Naive thymus-derived CD4-positive, alpha-beta T cell (primary cell): ENCODE measurements at regions not wholly inside any gene's neighbourhood (a gene's known extent, or its start where the extent isn't known, plus 50 kb on each side); places are given as distances from the start of the nearest gene placed in this dataset.
"Not testable (repeated sequence)": the region's sequence is repeated elsewhere in the genome, so short reads cannot be mapped to it uniquely, and the experiment has no call there.

Experiments
- ATAC-seq: fragments of 150-1000 bp; cut with Tn5 transposase; 2 replicates; pipeline ENCODE4 v1.10.0; 2021; ENCODE audit warnings: mild to moderate bottlenecking, moderate library complexity
- CTCF ChIA-PET: fragments of 350-600 bp; sonication (Branson Sonifier 250); formaldehyde crosslinking; loops from one replicate; lab custom pipeline; 2021; ENCODE audit warnings: antibody characterized with exemption; lab: Charles Lee
- POLR2A ChIA-PET: fragments of 350-600 bp; sonication (Branson Sonifier 250); formaldehyde crosslinking; loops from one replicate; lab custom pipeline; 2021; ENCODE audit warnings: antibody characterized with exemption, inconsistent platforms; lab: Charles Lee
- DNase-seq, 9 donors: peaks; one replicate each; pipeline versions ENCODE4 v3.0.0 to v3.0.0-alpha.2; 2020 to 2022; ENCODE audit warnings: mixed read lengths in 1 of 9
- H3K27ac ChIP-seq: one replicate; pipeline ENCODE4 v1.7.0; 2013; ENCODE audit warnings: mild to moderate bottlenecking, low read depth, low read length, moderate library complexity
- H3K27me3 ChIP-seq, 2 donors: one replicate each; pipeline ENCODE4 v1.7.0; 2013; ENCODE audit warnings: low read length in 2 of 2, mild to moderate bottlenecking in 2 of 2, moderate library complexity in 2 of 2; ENCODE audit not compliant: control insufficient read depth in 2 of 2, insufficient read depth in 2 of 2
- H3K36me3 ChIP-seq, 3 experiments: 1 replicate in 2 of 3; 2 replicates in 1 of 3; pipeline ENCODE4 v1.7.0; 2013; ENCODE audit warnings: low read length in 3 of 3, mild to moderate bottlenecking in 3 of 3, moderate library complexity in 1 of 3; ENCODE audit not compliant: insufficient read depth in 3 of 3, control insufficient read depth in 2 of 3
- H3K4me1 ChIP-seq, 2 donors: one replicate each; pipeline ENCODE4 v1.7.0; 2013; ENCODE audit warnings: low read length in 2 of 2, mild to moderate bottlenecking in 2 of 2, moderate library complexity in 1 of 2; ENCODE audit not compliant: control insufficient read depth in 2 of 2, insufficient read depth in 2 of 2
- H3K4me3 ChIP-seq: 2 replicates; pipeline ENCODE4 v1.7.0; 2013; ENCODE audit warnings: mild to moderate bottlenecking, low read length
- H3K9me3 ChIP-seq, 3 experiments: 1 replicate in 2 of 3; 2 replicates in 1 of 3; pipeline ENCODE4 v1.7.0; 2013; ENCODE audit warnings: low read length in 3 of 3; ENCODE audit not compliant: control insufficient read depth in 2 of 3
- H3K27ac Mint-ChIP-seq, 9 donors: one replicate each; pipeline ENCODE4 v1.8.0; 2020 to 2022; ENCODE audit warnings: mixed read lengths in 9 of 9, mild to moderate bottlenecking in 8 of 9, moderate library complexity in 5 of 9, inconsistent platforms in 2 of 9
- H3K27me3 Mint-ChIP-seq, 5 donors: one replicate each; pipeline ENCODE4 v1.8.0; 2021 to 2022; ENCODE audit warnings: mixed read lengths in 5 of 5, mild to moderate bottlenecking in 1 of 5
- H3K36me3 Mint-ChIP-seq, 5 donors: one replicate each; pipeline ENCODE4 v1.8.0; 2020 to 2022; ENCODE audit warnings: mixed read lengths in 5 of 5, mild to moderate bottlenecking in 3 of 5, inconsistent platforms in 1 of 5
- H3K4me1 Mint-ChIP-seq, 7 donors: one replicate each; pipeline ENCODE4 v1.8.0; 2020 to 2022; ENCODE audit warnings: mixed read lengths in 7 of 7, mild to moderate bottlenecking in 3 of 7, inconsistent platforms in 1 of 7
- H3K4me3 Mint-ChIP-seq, 10 donors: one replicate each; pipeline ENCODE4 v1.8.0; 2020 to 2022; ENCODE audit warnings: mild to moderate bottlenecking in 10 of 10, mixed read lengths in 10 of 10, moderate library complexity in 6 of 10, inconsistent platforms in 2 of 10
- H3K9me3 Mint-ChIP-seq, 11 donors: one replicate each; pipeline ENCODE4 v1.8.0; 2020 to 2022; ENCODE audit warnings: mixed read lengths in 11 of 11, mild to moderate bottlenecking in 4 of 11, inconsistent platforms in 1 of 11, moderate library complexity in 1 of 11
- intact Hi-C, 2 donors: fragments of 100-400 bp; cut with micrococcal nuclease; formaldehyde crosslinking; loops; one replicate each; pipeline ENCODE4 v1.15.1; 2023

DNA sequence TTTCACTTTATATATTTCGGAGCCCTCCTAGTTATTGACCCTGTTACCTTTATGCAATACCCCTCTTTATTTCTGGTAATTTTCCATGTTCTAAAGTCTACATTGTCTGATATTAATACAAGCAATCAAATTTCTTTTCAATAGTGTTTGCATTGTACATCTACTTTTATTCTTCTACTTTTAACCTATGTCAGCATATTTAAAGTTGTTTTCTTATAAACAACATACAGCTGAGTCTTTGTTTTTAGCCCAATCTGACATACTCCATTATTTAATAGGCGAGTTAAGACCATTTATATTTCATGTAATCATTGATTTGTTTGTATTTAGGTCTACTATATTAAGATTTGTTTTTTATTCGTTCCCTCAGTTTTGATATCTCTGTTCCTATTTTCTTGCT is 108.5 kb upstream of the SPACA7 start:
- H3K9me3 ChIP-seq, result no peaks in the 10 kb centered on the region
- no peaks in the 10 kb centered on the region for H3K4me1 ChIP-seq
- no peaks in the 10 kb centered on the region for H3K36me3 ChIP-seq
- H3K27ac Mint-ChIP-seq, result no peak overlapping the region
- H3K4me3 Mint-ChIP-seq, result no peak overlapping the region
- H3K4me3 ChIP-seq, result no peak overlapping the region
- intact Hi-C loops, result no loop called here
- H3K36me3 Mint-ChIP-seq, result no peaks in the 10 kb centered on the region
- H3K27me3 ChIP-seq, result no peaks in the 10 kb centered on the region
- ChIA-PET CTCF (no interaction called here), POLR2A (no interaction called here)
- H3K9me3 Mint-ChIP-seq, result peaks cover 0 to 2% (median 0%) of the 10 kb centered on the region in 11 donors
- H3K4me1 Mint-ChIP-seq, result no peaks in the 10 kb centered on the region
- H3K27ac ChIP-seq, result no peak overlapping the region
- H3K27me3 Mint-ChIP-seq, result peaks cover 7 to 32% (median 21%) of the 10 kb centered on the region in 5 donors
- ATAC-seq, result no peak
- no peak for DNase-seq

GRCh38 chr13:112270951-112271350 is 105.2 kb upstream of the SPACA7 start:
- no peak for DNase-seq
- Mint-ChIP-seq H3K27me3 (peaks cover 7 to 46% (median 29%) of the 10 kb centered on the region in 5 donors), H3K27ac (no peak overlapping the region), H3K4me3 (no peak overlapping the region), H3K9me3 (peaks cover 0 to 8% (median 1%) of the 10 kb centered on the region in 11 donors), H3K4me1 (no peaks in the 10 kb centered on the region), H3K36me3 (peaks cover 0 to 4% (median 0%) of the 10 kb centered on the region in 5 donors)
- no peak overlapping the region for H3K27ac ChIP-seq
- no peaks in the 10 kb centered on the region for H3K27me3 ChIP-seq
- no peak overlapping the region for H3K4me3 ChIP-seq
- H3K4me1 ChIP-seq, result no peaks in the 10 kb centered on the region
- ChIA-PET CTCF (no interaction called here), POLR2A (no interaction called here)
- no peaks in the 10 kb centered on the region for H3K36me3 ChIP-seq
- ATAC-seq, result no peak
- intact Hi-C loops, result no loop called here
- H3K9me3 ChIP-seq, result no peaks in the 10 kb centered on the region

- H3K27ac Mint-ChIP-seq, intact Hi-C loops, H3K27ac ChIP-seq, ATAC-seq, H3K9me3 Mint-ChIP-seq, POLR2A ChIA-PET, H3K27me3 ChIP-seq, DNase-seq, H3K4me1 ChIP-seq, H3K27me3 Mint-ChIP-seq, CTCF ChIA-PET, H3K36me3 Mint-ChIP-seq, H3K36me3 ChIP-seq, H3K4me3 Mint-ChIP-seq, H3K9me3 ChIP-seq, H3K4me3 ChIP-seq, H3K4me1 Mint-ChIP-seq: not testable (repeated sequence)
Measured at GRCh38 chr13:112286733-112287132, 89.4 kb upstream of the SPACA7 start.

DNA sequence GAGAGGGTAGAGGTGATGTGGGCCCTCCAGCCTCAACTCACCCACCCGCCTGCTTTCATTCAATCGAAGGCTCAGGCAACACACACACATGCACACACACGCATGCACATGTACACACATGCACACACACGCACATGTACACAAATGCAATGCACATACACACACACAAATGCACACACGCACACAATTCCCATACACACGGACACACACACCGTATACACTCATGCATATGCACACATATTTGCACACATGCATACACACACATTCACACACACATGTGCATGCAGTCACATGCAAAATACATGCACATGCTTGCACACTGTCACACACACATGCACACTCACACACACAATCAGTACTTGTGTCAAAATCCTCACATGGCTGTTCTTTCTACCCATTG is 55.9 kb upstream of the SPACA7 start:
- Histone ChIP-seq H3K27ac (no peak overlapping the region), H3K9me3 (no peaks in the 10 kb centered on the region), H3K4me1 (no peaks in the 10 kb centered on the region), H3K27me3 (no peaks in the 10 kb centered on the region), H3K36me3 (no peaks in the 10 kb centered on the region), H3K4me3 (no peak overlapping the region)
- intact Hi-C loops, result no loop called here
- H3K27ac Mint-ChIP-seq, result no peak overlapping the region
- peaks cover 0 to 24% (median 16%) of the 10 kb centered on the region in 5 donors for H3K27me3 Mint-ChIP-seq
- ChIA-PET CTCF (no interaction called here), POLR2A (no interaction called here)
- DNase-seq (no peak), ATAC-seq (no peak)
- H3K36me3 Mint-ChIP-seq, result no peaks in the 10 kb centered on the region
- peaks cover 0 to 10% (median 5%) of the 10 kb centered on the region in 11 donors for H3K9me3 Mint-ChIP-seq
- H3K4me1 Mint-ChIP-seq, result no peaks in the 10 kb centered on the region
- H3K4me3 Mint-ChIP-seq, result no peak overlapping the region

GRCh38 chr13:112322557-112322956 is 53.6 kb upstream of the SPACA7 start:
- intact Hi-C loops, result no loop called here
- Histone ChIP-seq H3K4me3 (no peak overlapping the region), H3K27ac (no peak overlapping the region), H3K9me3 (no peaks in the 10 kb centered on the region), H3K27me3 (no peaks in the 10 kb centered on the region), H3K4me1 (no peaks in the 10 kb centered on the region), H3K36me3 (no peaks in the 10 kb centered on the region)
- Mint-ChIP-seq H3K36me3 (no peaks in the 10 kb centered on the region), H3K4me3 (no peak overlapping the region), H3K27me3 (peaks cover 0 to 27% (median 20%) of the 10 kb centered on the region in 5 donors), H3K4me1 (no peaks in the 10 kb centered on the region), H3K27ac (no peak overlapping the region), H3K9me3 (peaks cover 0 to 1% (median 0%) of the 10 kb centered on the region in 11 donors)
- no peak for ATAC-seq
- no peak for DNase-seq
- POLR2A ChIA-PET, result no interaction called here
- CTCF ChIA-PET, result no interaction called here

DNA sequence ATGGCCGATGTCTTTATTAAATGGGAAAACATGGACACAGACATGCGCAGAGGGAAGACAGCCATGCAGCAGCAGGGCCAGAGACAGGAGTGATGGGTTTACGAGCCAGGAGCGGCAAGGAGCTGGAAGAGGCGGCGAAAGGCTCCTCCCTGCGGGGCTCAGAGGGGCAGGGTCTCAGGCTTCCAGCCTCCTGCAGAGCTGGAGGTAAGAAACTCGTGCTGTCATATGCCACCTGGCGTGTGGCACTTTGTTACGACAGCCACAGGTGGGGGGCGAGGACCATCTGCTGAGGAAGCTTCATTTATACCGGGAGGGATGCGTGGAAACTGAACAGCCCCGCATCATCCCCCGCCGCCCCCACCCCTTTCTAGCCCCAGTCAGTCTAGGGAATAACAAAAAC is 52.0 kb upstream of the SPACA7 start:
- Mint-ChIP-seq H3K27me3 (peaks cover 0 to 33% (median 20%) of the 10 kb centered on the region in 5 donors), H3K4me3 (no peak overlapping the region)
- CTCF ChIA-PET, result no interaction called here

DNA sequence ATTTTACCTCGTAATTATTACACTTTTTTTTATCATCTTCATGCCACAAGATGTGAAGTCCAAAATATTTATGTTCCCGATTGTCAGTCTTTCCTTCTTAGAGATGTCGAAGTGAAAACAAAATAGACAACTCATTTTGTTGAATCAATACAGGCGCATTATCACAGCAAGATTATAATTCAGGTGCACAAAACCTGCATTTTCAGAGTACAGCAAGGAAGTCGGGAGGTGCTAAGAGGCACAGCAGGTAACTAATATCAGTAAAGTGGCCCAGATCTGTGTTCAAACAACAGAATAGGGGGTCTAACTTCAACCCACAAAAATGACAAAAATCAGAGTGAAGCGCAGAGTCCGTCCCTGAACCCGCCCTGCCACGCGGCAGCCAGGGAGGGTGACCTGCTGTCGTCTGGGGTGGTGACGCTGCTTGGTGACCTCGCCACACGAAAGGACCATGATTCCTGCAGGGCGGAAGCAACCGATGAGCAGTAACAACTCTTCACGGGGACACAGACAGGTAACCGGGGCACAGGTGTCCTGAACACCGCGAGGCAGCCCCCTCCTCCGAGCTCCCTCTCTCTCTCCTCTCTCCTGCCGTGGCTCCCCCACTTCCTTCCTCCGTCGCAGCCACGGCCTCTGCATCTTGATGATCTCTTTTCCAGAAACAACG is 50.9 kb upstream of the SPACA7 start:
- peaks cover 0 to 2% (median 0%) of the 10 kb centered on the region in 11 donors for H3K9me3 Mint-ChIP-seq
- H3K4me3 Mint-ChIP-seq, result no peak overlapping the region
- POLR2A ChIA-PET, result no interaction called here
- no peaks in the 10 kb centered on the region for H3K4me1 Mint-ChIP-seq
- no peak overlapping the region for H3K27ac Mint-ChIP-seq
- Histone ChIP-seq H3K4me3 (no peak overlapping the region), H3K9me3 (no peaks in the 10 kb centered on the region), H3K27me3 (no peaks in the 10 kb centered on the region), H3K36me3 (no peaks in the 10 kb centered on the region), H3K4me1 (no peaks in the 10 kb centered on the region), H3K27ac (no peak overlapping the region)
- intact Hi-C loops, result no loop called here
- no peaks in the 10 kb centered on the region for H3K36me3 Mint-ChIP-seq
- DNase-seq (no peak), ATAC-seq (no peak)
- H3K27me3 Mint-ChIP-seq, result peaks cover under 1 to 44% (median 25%) of the 10 kb centered on the region in 5 donors
- CTCF ChIA-PET, result no interaction called here

More for the DNA sequence above, 52.0 kb upstream of the SPACA7 start:
- no peaks in the 10 kb centered on the region for H3K4me1 Mint-ChIP-seq
- H3K4me3 ChIP-seq, result no peak overlapping the region
- peaks cover 0 to 2% (median 0%) of the 10 kb centered on the region in 11 donors for H3K9me3 Mint-ChIP-seq
- no peaks in the 10 kb centered on the region for H3K9me3 ChIP-seq
- H3K4me1 ChIP-seq, result no peaks in the 10 kb centered on the region
- no peak overlapping the region for H3K27ac Mint-ChIP-seq
- H3K27ac ChIP-seq, result no peak overlapping the region
- intact Hi-C loops, result no loop called here
- DNase-seq (no peak), ATAC-seq (no peak)
- no peaks in the 10 kb centered on the region for H3K36me3 Mint-ChIP-seq
- no peaks in the 10 kb centered on the region for H3K27me3 ChIP-seq
- POLR2A ChIA-PET, result no interaction called here
- H3K36me3 ChIP-seq, result no peaks in the 10 kb centered on the region
